ENCODE measurements at regions not wholly inside any gene's neighbourhood (a gene's known extent, or its start where the extent isn't known, plus 50 kb on each side); places are given as distances from the start of the nearest gene placed in this dataset.

DNA sequence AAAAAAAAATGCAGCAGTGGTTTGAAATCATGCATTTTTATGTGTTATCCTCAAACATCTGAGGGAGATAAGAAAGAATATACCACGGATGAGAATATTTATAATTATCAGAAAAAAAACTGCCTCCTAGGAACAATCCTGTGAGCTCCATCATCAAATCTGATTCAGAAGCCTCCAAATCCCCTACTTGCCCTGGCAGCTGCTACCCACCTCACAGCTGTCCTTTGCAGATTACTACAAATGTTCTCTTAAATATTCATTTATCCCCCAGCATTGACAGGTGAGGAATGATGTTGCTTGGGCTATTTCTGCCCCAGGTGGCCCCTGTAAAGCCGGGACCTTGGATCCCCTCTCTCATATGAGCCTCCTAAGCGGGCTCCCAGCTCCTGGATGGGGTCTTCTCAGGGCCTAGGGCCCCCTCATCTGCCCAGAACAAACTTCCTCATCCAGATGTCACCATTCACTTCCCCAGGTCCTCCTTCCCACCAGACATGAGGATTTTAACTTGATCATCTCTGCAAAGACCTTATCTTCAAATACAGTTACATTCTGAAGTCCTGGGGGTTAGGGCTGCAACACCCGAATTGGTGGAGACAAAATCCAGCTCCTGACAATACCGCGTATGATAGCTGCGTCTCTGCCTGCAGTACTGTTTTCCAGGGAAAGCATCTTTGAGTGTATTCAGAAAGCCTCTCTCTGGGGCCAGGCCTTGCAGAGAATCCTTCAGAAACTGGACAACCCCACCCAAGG is 81.9 kb upstream of the INSIG1 start:
- no peak for DNase-seq

DNA sequence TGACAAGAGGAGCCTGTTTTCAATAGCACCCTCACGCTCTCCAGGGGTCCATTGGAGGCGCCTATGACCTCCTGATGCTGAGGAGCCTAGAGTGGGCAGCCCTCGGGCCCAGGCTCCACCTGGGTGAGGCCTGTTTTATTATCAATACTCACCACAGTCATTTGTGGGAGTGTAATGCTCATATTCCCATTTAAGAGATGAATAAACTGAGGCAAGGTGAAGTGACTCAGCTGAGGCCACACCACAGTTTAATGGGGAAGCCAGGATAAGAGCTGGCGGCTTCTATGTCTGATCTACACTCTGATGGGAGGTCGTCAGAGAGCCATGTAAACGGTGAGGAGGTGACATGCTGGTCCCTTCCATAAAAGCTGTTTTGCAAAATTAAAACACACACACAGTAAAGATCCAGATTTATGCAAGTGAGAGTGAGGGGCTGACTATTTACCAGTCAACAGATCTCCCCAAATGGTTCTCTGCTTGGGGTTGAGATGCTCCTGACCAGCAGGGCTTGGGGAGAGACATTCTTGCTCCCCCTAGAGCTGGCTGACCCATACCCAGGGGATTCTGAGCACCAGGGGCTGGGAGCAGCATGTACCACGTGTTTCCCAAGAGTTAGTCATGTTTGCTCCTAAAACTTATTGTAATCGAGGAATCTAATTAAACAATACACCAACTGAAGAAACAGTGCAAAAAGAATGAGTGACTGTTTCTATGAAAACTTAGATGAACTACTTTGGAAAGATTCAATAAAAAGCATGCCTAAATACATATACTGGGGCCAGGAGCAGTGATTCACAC is 81.0 kb upstream of the INSIG1 start:
- DNase-seq, result no peak

DNA sequence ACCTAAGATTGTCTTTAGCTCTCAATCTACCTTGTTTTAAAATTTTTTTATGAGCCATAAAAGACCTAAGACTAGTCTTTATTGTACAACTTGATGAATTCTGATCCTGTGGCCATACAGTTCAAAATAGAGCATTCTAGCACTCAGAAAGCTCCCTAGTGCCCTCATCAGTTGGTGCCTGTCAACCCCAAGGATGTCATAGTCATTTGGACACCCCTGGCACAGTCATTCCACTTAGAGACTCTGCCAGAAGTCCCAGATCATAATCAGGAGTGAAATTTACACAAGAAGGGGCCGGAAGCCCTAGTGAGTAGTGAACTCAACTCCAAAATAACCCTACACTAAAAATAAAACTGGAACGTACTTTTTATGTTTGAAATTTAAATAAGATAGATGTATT is 80.0 kb upstream of the INSIG1 start:
- DNase-seq, result no peak

DNA sequence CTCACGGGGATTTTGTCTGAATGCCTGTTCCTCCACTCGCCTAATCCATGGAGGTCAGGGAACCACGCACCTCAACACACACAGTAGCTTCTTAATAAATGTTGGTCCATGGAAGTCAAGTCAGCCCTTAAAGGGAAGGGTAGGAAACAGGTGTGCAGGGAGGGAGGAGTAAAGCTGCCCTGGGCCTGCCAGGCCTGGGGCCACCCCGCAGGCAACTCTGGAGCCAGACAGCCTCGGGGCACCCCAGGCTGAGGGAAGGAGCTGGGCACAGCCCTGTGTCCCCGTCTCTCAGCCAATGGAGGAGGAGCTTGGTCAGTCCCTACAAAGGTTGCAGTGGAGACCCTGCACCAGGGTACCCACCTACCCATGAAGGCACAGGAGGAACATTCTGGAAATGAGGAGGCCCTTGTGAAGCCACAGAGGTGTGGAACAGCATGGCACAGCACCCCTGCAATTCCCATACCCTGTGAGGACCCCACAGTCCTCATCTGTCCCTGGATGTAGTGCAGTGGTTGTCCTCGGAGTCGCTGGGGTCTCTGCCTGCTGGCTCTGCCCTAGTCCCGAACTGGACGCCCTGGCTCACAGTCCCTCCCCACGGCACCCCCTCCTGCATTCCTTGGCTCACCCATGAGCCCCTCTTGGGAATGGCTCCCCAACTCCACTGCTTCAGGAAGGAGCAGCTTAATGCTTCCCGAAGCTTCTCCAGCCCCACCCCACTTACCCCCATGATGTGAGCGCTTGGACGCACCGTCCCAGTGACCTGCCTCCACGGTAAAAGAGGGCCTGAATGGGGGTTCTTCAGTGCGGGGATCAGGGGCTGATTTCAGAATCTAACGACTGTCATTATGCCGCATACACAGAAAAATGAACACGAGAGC is 79.2 kb upstream of the INSIG1 start:
- no peak for DNase-seq

GRCh38 chr7:155219154-155219531 is 78.5 kb upstream of the INSIG1 start:
- DNase-seq, result no peak

DNA sequence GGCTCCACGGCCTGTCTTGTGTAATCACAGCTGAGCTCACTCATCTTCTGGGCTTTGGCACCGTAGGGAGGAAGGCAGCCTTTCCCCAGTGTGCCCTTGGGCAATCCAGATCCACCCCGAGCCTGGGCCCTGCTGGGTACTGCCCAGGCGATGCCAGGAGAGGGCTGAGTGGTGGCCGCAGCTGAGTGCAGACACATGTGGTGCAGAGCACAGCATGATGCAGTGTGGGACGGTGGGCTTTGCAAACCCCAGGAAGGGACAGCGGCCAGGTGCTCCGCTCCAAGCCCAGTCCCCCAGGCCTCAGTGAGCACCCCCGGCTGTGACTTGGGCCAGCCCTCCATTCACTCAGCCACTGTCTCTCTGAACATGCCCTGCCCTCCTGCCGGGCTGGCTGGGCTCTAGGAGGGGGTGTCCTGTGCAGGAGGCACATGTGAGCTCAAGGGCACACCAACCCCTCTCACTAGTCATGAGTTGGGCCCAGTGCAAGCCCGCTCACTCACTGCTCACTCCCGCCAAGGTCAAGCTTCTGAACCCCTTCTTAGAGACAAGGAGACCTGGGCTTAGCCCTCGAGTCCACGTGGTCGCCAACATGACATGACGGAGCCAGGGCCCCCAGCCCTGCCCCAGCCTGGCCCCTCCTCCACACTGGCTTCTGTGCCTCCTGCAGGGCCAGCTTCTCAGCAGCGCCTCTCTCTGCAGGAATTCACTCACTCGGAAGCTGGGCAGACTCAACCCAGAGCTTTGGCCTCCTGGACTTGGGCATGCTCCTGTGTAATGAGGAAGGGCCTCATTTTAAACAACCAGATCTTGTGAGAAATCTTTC is 77.5 kb upstream of the INSIG1 start:
- DNase-seq, result no peak

- no peak for DNase-seq
These were observed 76.8 kb upstream of the INSIG1 start for GRCh38 chr7:155220903-155221302.

- DNase-seq, result no peak
These were observed 76.1 kb upstream of the INSIG1 start for GRCh38 chr7:155221547-155221946.

DNA sequence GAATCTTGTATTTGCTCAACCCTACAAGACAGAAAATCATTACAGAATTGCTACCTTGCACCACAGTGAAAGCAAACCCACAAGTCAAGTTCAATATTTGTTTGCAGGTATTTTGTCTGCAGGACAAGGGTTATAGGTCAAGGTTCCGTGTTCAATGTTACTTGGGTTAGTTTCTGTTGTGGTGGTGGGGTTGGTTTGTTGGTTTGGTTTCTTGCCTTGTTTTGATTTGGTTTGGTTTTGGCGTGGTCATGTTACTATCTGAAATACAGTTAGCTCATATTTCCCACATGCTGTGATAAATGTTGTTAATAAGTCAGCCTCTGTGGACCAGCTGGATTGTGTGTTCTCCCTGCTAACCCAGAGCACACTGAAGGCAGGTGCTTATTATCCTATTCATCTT is 75.6 kb upstream of the INSIG1 start:
- no peak for DNase-seq

DNA sequence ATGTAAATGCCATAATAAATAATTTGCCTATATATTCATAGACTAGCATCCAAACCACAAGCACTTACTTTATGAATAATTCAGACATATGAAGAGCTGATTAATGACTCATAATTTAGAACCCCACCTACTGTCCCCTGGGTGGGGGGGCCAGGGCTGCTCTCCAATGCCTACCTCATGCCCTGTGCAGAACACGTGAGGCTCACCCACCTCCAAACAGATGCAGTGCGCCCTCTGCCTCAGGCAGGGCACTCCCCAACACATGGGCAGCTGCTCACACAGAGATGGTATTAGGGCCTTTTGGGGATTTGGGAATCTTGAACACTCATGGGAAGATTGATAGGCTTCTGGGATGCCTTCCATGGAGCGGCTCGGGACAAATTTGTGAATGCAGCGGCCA is 75.1 kb upstream of the INSIG1 start:
- no peak for DNase-seq

DNA sequence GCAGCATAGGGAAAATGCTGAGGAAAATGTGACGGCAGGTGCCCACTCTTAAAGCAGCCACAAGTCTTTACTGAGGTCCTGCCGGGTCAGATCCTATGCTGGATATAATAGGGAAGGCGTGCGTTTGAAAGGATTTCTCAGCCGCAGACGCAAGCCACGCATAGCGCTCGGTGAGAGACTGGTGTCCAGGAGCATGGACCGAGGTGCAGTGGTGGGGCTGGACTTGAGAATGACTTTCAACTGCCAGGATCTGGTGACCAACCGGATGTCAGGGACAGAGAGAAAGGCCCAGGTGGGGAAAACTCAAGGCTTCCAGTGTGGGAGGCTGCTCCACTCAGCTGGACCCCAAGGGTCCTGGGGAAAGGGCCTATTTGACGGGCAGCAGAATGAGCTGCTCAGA is 74.7 kb upstream of the INSIG1 start:
- DNase-seq, result no peak

DNA sequence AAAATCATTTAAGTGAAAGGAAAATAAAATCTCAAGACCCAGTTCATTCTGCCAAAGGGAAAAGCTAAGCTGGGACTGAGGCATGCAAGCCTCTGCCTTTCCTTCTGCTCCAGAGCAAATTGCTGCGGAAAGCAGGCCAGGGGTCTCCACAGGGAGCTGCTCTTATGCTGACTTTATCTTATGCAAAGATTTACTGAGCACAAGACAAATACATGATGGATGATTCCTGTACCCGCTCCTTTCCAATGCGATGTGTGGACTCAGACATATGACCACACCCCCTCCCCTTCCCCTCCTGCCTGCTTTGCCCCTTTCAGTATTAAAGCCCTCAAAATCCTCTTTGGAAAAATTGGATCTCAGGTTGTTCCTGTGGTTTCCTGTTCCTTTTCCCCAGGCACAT is 74.2 kb upstream of the INSIG1 start:
- DNase-seq, result no peak

GRCh38 chr7:155224116-155224811 is 73.4 kb upstream of the INSIG1 start:
- DNase-seq, result no peak

GRCh38 chr7:155225095-155225494 is 72.6 kb upstream of the INSIG1 start:
- no peak for DNase-seq

GRCh38 chr7:155225516-155225915 is 72.2 kb upstream of the INSIG1 start:
- DNase-seq, result no peak

- DNase-seq, result no peak
These were observed 71.2 kb upstream of the INSIG1 start for GRCh38 chr7:155226261-155227003.

DNA sequence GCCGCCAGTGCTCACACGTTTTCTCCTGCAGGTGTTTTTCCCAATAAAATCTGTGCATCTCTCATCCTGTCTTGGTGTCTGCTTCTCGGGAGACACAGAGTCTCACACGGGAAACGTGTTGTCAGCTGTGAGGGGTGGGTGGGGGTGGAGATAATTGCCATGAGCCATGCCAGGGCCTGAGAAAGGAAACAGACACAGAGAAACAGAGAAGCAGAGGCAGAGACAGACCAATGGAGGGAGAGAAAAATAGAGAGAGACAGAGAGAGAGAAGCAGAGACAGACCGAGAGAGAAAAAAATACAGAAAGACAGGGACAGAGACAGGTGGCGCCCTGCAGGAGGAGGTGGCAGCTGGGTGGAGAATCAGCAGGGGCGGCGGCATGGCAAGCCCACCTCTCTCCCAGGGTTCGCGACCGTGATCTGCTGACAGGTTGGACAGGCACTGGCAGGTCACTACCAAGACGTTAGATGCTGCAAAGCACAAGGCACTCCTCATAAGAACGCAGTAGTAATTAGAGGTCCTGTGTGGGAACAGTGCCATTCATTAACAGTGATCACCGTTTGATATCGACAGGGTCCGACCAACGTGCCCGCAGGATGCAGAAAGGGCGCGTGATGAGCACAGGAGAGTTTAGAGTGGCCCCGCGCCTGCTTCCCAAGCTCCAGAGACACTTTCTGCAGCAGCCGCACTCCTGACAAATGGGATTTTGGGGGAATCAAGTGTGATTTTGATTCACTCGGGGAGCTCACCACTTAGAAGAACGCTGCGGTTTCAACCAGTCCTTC is 70.5 kb upstream of the INSIG1 start:
- DNase-seq, result no peak

DNA sequence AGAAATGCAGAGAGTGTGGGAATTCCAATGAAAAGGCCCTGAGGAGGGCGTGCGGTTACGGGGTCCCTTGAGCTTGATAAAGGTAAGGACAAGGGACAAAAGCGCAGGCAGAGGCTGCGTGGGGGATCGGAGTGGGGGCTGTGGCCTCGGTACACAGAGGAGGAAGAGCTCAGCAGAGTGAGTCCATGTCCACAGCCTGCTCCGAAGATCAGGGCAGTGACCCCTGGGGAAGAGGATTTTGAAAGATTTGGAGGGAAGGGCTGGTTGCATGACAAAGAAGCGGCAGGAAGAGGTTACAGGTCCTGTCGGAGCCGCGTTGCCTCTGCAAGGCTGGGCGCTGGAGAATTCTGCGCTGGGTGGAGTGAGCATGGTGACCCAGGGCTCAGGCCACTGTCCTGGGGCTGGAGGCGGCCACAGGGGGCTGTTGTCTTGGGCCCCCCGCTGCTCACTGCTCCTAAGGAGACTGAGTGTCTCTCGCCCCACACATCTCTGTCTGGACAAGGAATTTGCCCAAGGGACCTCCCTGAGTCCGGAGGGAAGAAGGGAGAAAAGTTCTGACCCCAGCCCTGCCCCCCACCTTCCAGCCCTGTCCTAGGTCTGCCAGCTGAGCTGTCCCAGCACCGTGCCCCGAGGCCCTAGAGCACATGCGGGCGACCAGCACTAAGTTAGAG is 69.8 kb upstream of the INSIG1 start:
- no peak for DNase-seq

DNA sequence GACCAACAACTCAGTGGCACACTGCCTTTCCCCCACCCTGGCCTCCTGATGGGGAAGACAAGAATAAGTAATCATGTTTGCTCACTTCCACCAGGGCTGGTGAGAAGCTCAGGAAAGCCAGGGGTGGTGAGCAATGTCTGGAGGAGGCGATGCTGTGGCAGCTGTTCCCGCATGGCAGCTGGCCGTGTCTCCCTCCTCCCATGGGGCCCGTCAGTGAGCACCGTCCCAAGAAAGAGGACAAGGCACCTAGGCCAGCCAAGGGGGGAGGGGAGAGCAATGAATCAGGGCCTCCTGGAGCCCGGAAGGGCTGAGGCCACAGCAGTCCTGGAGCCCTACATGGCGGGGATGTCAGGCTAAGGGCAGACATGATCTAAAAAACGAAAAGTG is 69.2 kb upstream of the INSIG1 start:
- no peak for DNase-seq
